Adrenal gland (tissue), 9 donors: ENCODE measurements at regions not wholly inside any gene's neighbourhood (a gene's known extent, or its start where the extent isn't known, plus 50 kb on each side); places are given as distances from the start of the nearest gene placed in this dataset.

Experiments
- DNase-seq, 7 donors: peaks; one replicate each; pipeline ENCODE4 v3.0.0-alpha.2; 2019 to 2020
- H3K27ac ChIP-seq, 5 donors: fragments of 200-600 bp; sonication (generic) in 4 of 5; 1 replicate in 3 of 5; 2 replicates in 2 of 5; pipeline versions ENCODE4 v1.5.1 to v1.8.0; 2016 to 2020; ENCODE audit warnings: mild to moderate bottlenecking in 1 of 5
- H3K27me3 ChIP-seq: fragments of 200-600 bp; 2 replicates; pipeline ENCODE4 v1.8.0; 2021
- H3K36me3 ChIP-seq, 2 donors: fragments of 200-600 bp; replicated peaks in 1 of 2; 1 replicate in 1 of 2; 2 replicates in 1 of 2; pipeline versions ENCODE4 v1.5.1 to v1.8.0; 2018 to 2022
- H3K4me1 ChIP-seq, 2 donors: fragments of 200-600 bp; replicated peaks in 1 of 2; 1 replicate in 1 of 2; 2 replicates in 1 of 2; pipeline versions ENCODE4 v1.5.1 to v1.8.0; 2018 to 2021
- H3K4me3 ChIP-seq, 4 donors: fragments of 200-600 bp; sonication (generic) in 3 of 4; one replicate each; pipeline ENCODE4 v1.5.1; 2016 to 2018
- H3K9me3 ChIP-seq, 3 donors: fragments of 200-600 bp; sonication (generic) in 1 of 3; replicated peaks in 1 of 3; 1 replicate in 2 of 3; 2 replicates in 1 of 3; pipeline versions ENCODE4 v1.5.1 to v1.8.0; 2016 to 2021
- POLR2A ChIP-seq, 2 donors: fragments of 450-650 bp; IDR thresholded peaks; one replicate each; pipeline ENCODE4 v1.6.1; 2017; ENCODE audit warnings: antibody characterized with exemption in 2 of 2, mild to moderate bottlenecking in 2 of 2, moderate library complexity in 1 of 2
- WGBS, 4 donors: extraction: QIAGEN DNeasy Blood & Tissue Kit in 2 of 4; methylation state at CpG; one replicate each; pipeline versions ENCODE4 v1.1.5 to v1.1.7; 2013 to 2017; 5-methylcytosine and 5-hydroxymethylcytosine counted together
- intact Hi-C, 2 donors: fragments of 100-400 bp; cut with DNase I; formaldehyde crosslinking; loops; one replicate each; pipeline versions ENCODE4 v1.14.1 to v1.15.0; 2022 to 2023
- TF ChIP-seq, protein P1 (sequence below), 6 experiments: fragments of 450-650 bp in 4 of 6; fragments of 200-600 bp in 2 of 6; sonication (generic) in 1 of 6; IDR thresholded peaks; 1 replicate in 5 of 6; 2 replicates in 1 of 6; pipeline versions ENCODE4 v1.5.1 to v1.8.0; 2016 to 2021; ENCODE audit warnings: antibody characterized with exemption in 6 of 6, mild to moderate bottlenecking in 2 of 6, moderate library complexity in 1 of 6
- donor health status: healthy with polysubstance abuse.
- donor health status: Bipolar disorder and iron deficiency.
- donor health status: DM: yes; HTN: yes; CAD: no.
- donor health status: DM: no; HTN: no; CAD: no.
- donor health status: DM: no; HTN: no; CAD: no.

DNA sequence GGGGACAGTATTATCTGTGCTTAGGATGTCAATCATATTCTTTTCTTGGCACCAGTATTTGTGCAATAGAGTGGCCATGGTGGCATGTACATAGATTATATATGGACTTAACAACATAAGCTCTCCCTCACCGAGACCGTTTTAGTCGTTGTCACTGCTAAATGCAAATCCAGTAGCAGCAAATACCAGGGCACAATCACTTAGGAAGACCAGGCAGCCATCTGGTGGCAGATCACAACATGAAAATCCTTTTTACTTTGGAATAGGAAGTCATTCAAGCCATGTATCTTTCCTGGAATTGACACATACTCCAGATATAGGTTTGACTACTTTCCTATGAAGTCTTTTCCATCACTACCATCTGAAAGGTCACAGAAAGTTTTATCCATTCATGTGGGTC is 53.2 kb upstream of the C1orf87 start:
- no peak overlapping the region for H3K27ac ChIP-seq
- WGBS, 4 donors = 72 to 84% (median 74%) methylated on average over 3 of the region's 3 CpGs
- H3K27me3 ChIP-seq = no peaks in the 10 kb centered on the region
- no peaks in the 10 kb centered on the region for H3K4me1 ChIP-seq
- no peaks in the 10 kb centered on the region for H3K9me3 ChIP-seq
- intact Hi-C loops = no loop called here
- no peak for DNase-seq
- H3K36me3 ChIP-seq = no peaks in the 10 kb centered on the region
- no peak overlapping the region for H3K4me3 ChIP-seq
- TF ChIP-seq POLR2A (IDR thresholded peaks at IDR 0.05) = no peak
- TF ChIP-seq, protein P1, sequence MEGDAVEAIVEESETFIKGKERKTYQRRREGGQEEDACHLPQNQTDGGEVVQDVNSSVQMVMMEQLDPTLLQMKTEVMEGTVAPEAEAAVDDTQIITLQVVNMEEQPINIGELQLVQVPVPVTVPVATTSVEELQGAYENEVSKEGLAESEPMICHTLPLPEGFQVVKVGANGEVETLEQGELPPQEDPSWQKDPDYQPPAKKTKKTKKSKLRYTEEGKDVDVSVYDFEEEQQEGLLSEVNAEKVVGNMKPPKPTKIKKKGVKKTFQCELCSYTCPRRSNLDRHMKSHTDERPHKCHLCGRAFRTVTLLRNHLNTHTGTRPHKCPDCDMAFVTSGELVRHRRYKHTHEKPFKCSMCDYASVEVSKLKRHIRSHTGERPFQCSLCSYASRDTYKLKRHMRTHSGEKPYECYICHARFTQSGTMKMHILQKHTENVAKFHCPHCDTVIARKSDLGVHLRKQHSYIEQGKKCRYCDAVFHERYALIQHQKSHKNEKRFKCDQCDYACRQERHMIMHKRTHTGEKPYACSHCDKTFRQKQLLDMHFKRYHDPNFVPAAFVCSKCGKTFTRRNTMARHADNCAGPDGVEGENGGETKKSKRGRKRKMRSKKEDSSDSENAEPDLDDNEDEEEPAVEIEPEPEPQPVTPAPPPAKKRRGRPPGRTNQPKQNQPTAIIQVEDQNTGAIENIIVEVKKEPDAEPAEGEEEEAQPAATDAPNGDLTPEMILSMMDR (IDR thresholded peaks at IDR 0.05) = peak in 1 of 6 experiments; percentile 9
